Kidney (tissue), 13 donors: ENCODE measurements at regions not wholly inside any gene's neighbourhood (a gene's known extent, or its start where the extent isn't known, plus 50 kb on each side); places are given as distances from the start of the nearest gene placed in this dataset.
"Not testable (repeated sequence)": the region's sequence is repeated elsewhere in the genome, so short reads cannot be mapped to it uniquely, and the experiment has no call there.

ENCODE experiments used
- DNase-seq, 5 donors: peaks; one replicate each; pipeline ENCODE4 v3.0.0-alpha.2; 2013 to 2020
- FAIRE-seq: peaks from 2 replicates; lab custom pipeline; 2012; peaks lifted over from hg19 to GRCh38; lab: Jason Lieb, UNC
- H3K27ac ChIP-seq, 2 donors: one replicate each; pipeline ENCODE4 v1.7.0; 2013; ENCODE audit warnings: low read depth in 2 of 2, low read length in 2 of 2, inconsistent platforms in 1 of 2
- H3K27me3 ChIP-seq: one replicate; pipeline ENCODE4 v1.7.1; 2013; ENCODE audit warnings: low read length, inconsistent platforms; ENCODE audit not compliant: control insufficient read depth, insufficient read depth
- H3K36me3 ChIP-seq, 3 donors: one replicate each; pipeline versions ENCODE4 v1.7.0 to v1.7.1; 2013; ENCODE audit warnings: low read length in 3 of 3, control low read depth in 1 of 3, inconsistent platforms in 1 of 3; ENCODE audit not compliant: insufficient read depth in 3 of 3, control insufficient read depth in 2 of 3
- H3K4me1 ChIP-seq, 3 donors: one replicate each; pipeline versions ENCODE4 v1.7.0 to v1.7.1; 2013; ENCODE audit warnings: low read length in 3 of 3, inconsistent platforms in 1 of 3, low read depth in 1 of 3; ENCODE audit not compliant: control insufficient read depth in 2 of 3, insufficient read depth in 2 of 3
- H3K4me3 ChIP-seq, 3 donors: one replicate each; pipeline versions ENCODE4 v1.7.0 to v1.8.1; 2013; ENCODE audit warnings: low read length in 3 of 3, control low read depth in 1 of 3, inconsistent platforms in 1 of 3
- H3K9ac ChIP-seq, 3 donors: one replicate each; pipeline versions ENCODE4 v1.7.0 to v1.7.1; 2013; ENCODE audit warnings: low read length in 3 of 3, control low read depth in 1 of 3, inconsistent platforms in 1 of 3
- H3K9me3 ChIP-seq, 3 donors: one replicate each; pipeline versions ENCODE4 v1.7.0 to v1.7.1; 2013; ENCODE audit warnings: low read length in 3 of 3, control low read depth in 1 of 3, inconsistent platforms in 1 of 3; ENCODE audit not compliant: control insufficient read depth in 2 of 3, insufficient read depth in 1 of 3
- intact Hi-C: fragments of 100-400 bp; cut with DNase I; formaldehyde crosslinking; loops from one replicate; pipeline ENCODE4 v1.11.1; 2022
- TF ChIP-seq, protein P1 (sequence below): IDR thresholded peaks from 3 replicates; pipeline ENCODE4 v1.5.1; 2012; ENCODE audit warnings: mild to moderate bottlenecking, moderate library complexity, borderline replicate concordance; ENCODE audit not compliant: insufficient read depth; ENCODE audit errors: extremely low read depth
- donor health status: control.
- donor health status: control.
- donor health status: control.
- donor health status: control.
- donor health status: control.
- donor health status: DM: yes; HTN: yes; CAD: no.
- donor health status: Normal renal cell carcinoma (clear cell type).

DNA sequence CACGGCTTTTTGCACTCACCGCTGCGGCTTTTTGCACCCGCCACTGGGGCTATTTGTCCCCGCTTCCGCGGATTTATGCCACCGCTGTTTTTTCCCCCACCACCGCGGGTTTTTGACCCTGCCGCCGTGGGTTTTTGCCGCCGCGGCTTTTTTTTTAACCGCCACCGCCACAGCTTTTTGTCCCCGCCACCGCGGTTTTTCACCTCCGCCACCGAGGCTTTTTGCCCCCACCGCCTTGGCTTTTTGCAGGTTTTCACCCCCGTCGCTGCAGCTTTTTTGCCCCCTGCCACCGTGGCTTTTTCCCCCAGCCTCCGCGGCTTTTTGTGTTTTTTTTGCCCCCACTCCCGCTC is 2796.7 kb upstream of the TEKT4 start:
- no peaks in the 10 kb centered on the region for H3K27me3 ChIP-seq
- no peaks in the 10 kb centered on the region for H3K36me3 ChIP-seq
- TF ChIP-seq, protein P1, sequence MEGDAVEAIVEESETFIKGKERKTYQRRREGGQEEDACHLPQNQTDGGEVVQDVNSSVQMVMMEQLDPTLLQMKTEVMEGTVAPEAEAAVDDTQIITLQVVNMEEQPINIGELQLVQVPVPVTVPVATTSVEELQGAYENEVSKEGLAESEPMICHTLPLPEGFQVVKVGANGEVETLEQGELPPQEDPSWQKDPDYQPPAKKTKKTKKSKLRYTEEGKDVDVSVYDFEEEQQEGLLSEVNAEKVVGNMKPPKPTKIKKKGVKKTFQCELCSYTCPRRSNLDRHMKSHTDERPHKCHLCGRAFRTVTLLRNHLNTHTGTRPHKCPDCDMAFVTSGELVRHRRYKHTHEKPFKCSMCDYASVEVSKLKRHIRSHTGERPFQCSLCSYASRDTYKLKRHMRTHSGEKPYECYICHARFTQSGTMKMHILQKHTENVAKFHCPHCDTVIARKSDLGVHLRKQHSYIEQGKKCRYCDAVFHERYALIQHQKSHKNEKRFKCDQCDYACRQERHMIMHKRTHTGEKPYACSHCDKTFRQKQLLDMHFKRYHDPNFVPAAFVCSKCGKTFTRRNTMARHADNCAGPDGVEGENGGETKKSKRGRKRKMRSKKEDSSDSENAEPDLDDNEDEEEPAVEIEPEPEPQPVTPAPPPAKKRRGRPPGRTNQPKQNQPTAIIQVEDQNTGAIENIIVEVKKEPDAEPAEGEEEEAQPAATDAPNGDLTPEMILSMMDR: no peak
- no peaks in the 10 kb centered on the region for H3K9me3 ChIP-seq
- H3K4me3 ChIP-seq: no peak overlapping the region
- no peaks in the 10 kb centered on the region for H3K4me1 ChIP-seq
- DNase-seq: peak in 1 of 5 donors; percentile 46
- FAIRE-seq: no peak
- no peak overlapping the region for H3K9ac ChIP-seq
- intact Hi-C loops: no loop called here
- no peak overlapping the region for H3K27ac ChIP-seq

DNA sequence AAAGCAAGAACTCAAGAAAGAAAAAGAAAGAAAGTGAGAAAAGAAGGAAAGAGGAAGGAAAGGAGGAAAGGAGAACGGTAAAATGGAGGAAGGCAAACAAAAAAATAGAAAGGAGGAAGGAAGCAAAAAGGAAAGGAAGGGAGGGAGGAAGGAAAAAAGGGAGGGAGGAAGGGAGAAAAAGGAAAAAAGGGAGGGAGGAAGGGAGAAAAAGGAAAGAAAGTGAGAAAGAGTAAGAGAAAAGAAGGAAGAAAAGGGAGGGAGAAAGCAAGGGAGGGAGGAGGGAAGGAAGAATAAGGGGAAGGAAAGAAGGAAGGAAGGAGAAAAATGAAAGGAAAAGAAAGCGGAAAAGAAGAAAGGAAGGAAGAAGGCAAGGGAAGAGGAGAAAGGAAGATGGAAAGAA is 2795.9 kb upstream of the TEKT4 start:
- H3K4me3 ChIP-seq, H3K27me3 ChIP-seq, H3K27ac ChIP-seq, H3K9ac ChIP-seq, FAIRE-seq, H3K4me1 ChIP-seq, intact Hi-C loops, H3K9me3 ChIP-seq, H3K36me3 ChIP-seq, DNase-seq: not testable (repeated sequence)
